C4-2B (cell line): ENCODE measurements at regions not wholly inside any gene's neighbourhood (a gene's known extent, or its start where the extent isn't known, plus 50 kb on each side); places are given as distances from the start of the nearest gene placed in this dataset.
A peak's percentile ranks its signal among the peaks of the same experiment; 100 is the strongest.

Source experiments
- H3K27ac ChIP-seq: fragments of 450-650 bp; 2 replicates; pipeline ENCODE4 v1.5.1; 2017
- CTCF ChIP-seq: fragments of 450-650 bp; conservative IDR thresholded peaks from 2 replicates; pipeline ENCODE4 v1.5.1; 2017; ENCODE audit warnings: mild to moderate bottlenecking
- ZFX ChIP-seq: fragments of 450-650 bp; IDR thresholded peaks from 2 replicates; pipeline ENCODE4 v1.6.1; 2017

GRCh38 chr1:58919959-58920321 lies 136.1 kb upstream of the JUN start:
- H3K27ac ChIP-seq, result no peak overlapping the region

GRCh38 chr1:58921342-58921741 lies 137.5 kb upstream of the JUN start:
- H3K27ac ChIP-seq, result no peak overlapping the region
- TF ChIP-seq ZFX (no peak), CTCF (no peak)

More at GRCh38 chr1:58919959-58920321, 136.1 kb upstream of the JUN start:
- no peak for TF ChIP-seq CTCF
- TF ChIP-seq ZFX, result no peak

- no peak overlapping the region for H3K27ac ChIP-seq
- TF ChIP-seq CTCF (no peak), ZFX (no peak)
These were observed 137.9 kb upstream of the JUN start for GRCh38 chr1:58921751-58922150.

GRCh38 chr1:58922302-58923089 lies 138.6 kb upstream of the JUN start:
- H3K27ac ChIP-seq, result peak overlapping the region; percentile 2; the same call in 1 of the 2 replicates
- TF ChIP-seq ZFX, result no peak
- no peak for TF ChIP-seq CTCF

- TF ChIP-seq CTCF (no peak), ZFX (no peak)
- H3K27ac ChIP-seq, result peak overlapping the region; percentile 2; the same call in 1 of the 2 replicates
These were observed 139.2 kb upstream of the JUN start for GRCh38 chr1:58923090-58923470.

GRCh38 chr1:58924016-58924565 lies 140.2 kb upstream of the JUN start:
- TF ChIP-seq CTCF (no peak), ZFX (no peak)
- no peak overlapping the region for H3K27ac ChIP-seq

GRCh38 chr1:58924821-58925220 lies 141.0 kb upstream of the JUN start:
- H3K27ac ChIP-seq, result no peak overlapping the region
- no peak for TF ChIP-seq ZFX
- no peak for TF ChIP-seq CTCF
